DMS79 treated with DMSO at 0.1 percent for 48 hours (cell line): ENCODE measurements at regions not wholly inside any gene's neighbourhood (a gene's known extent, or its start where the extent isn't known, plus 50 kb on each side); places are given as distances from the start of the nearest gene placed in this dataset.
"Not testable (repeated sequence)": the region's sequence is repeated elsewhere in the genome, so short reads cannot be mapped to it uniquely, and the experiment has no call there.

Experiments used
- DNase-seq: peaks from one replicate; lab custom pipeline; 2025; lab: John Stamatoyannopoulos, UW

- DNase-seq, result no peak
Observed at GRCh38 chr18:43720041-43720440, 442.8 kb upstream of the SYT4 start.

GRCh38 chr18:43735570-43735969 is 458.3 kb upstream of the SYT4 start:
- DNase-seq, result no peak

GRCh38 chr18:43744960-43745745 is 467.9 kb upstream of the SYT4 start:
- no peak for DNase-seq

GRCh38 chr18:43751203-43751602 is 473.9 kb upstream of the SYT4 start:
- DNase-seq, result no peak

GRCh38 chr18:43751835-43752234 is 474.5 kb upstream of the SYT4 start:
- peak; percentile 6 for DNase-seq

GRCh38 chr18:43757273-43757672 is 480.0 kb upstream of the SYT4 start:
- no peak for DNase-seq

GRCh38 chr18:43758734-43759133 is 481.4 kb upstream of the SYT4 start:
- DNase-seq, result no peak

- DNase-seq, result no peak
Observed at GRCh38 chr18:43760010-43760409, 482.7 kb upstream of the SYT4 start.

- DNase-seq, result no peak
Observed at GRCh38 chr18:43772907-43773306, 495.6 kb upstream of the SYT4 start.

GRCh38 chr18:43774497-43774896 is 497.2 kb upstream of the SYT4 start:
- DNase-seq, result no peak

- no peak for DNase-seq
Observed at GRCh38 chr18:43775591-43775990, 498.3 kb upstream of the SYT4 start.

GRCh38 chr18:43776997-43777396 is 499.7 kb upstream of the SYT4 start:
- no peak for DNase-seq

- DNase-seq, result no peak
Observed at GRCh38 chr18:43777636-43778304, 500.5 kb upstream of the SYT4 start.

- DNase-seq, result no peak
Observed at GRCh38 chr18:43780782-43781340, 503.6 kb upstream of the SYT4 start.

GRCh38 chr18:43785158-43785557 is 507.9 kb upstream of the SYT4 start:
- DNase-seq, result no peak

- DNase-seq, result no peak
Observed at GRCh38 chr18:43786893-43787292, 509.6 kb upstream of the SYT4 start.

GRCh38 chr18:43787721-43788120 is 510.4 kb upstream of the SYT4 start:
- DNase-seq, result not testable (repeated sequence)

- DNase-seq, result peak; percentile 8
Observed at GRCh38 chr18:43789234-43790000, 512.1 kb upstream of the SYT4 start.

- DNase-seq, result no peak
Observed at GRCh38 chr18:43793910-43794309, 516.6 kb upstream of the SYT4 start.

- no peak for DNase-seq
Observed at GRCh38 chr18:43794363-43794762, 517.1 kb upstream of the SYT4 start.

- no peak for DNase-seq
Observed at GRCh38 chr18:43797347-43797746, 520.1 kb upstream of the SYT4 start.

GRCh38 chr18:43800584-43800983 is 523.3 kb upstream of the SYT4 start:
- DNase-seq, result no peak
